GM12878 (cell line): ENCODE measurements at regions not wholly inside any gene's neighbourhood (a gene's known extent, or its start where the extent isn't known, plus 50 kb on each side); places are given as distances from the start of the nearest gene placed in this dataset.

Source experiments
- CEBPB ChIP-seq, 2 experiments: fragments of 150-350 bp in 1 of 2; IDR thresholded peaks; 2 replicates each; pipeline ENCODE4 v1.6.1; 2012 to 2014; ENCODE audit warnings: low read depth in 2 of 2, low read length in 2 of 2, borderline replicate concordance in 1 of 2, inconsistent platforms in 1 of 2
- EZH2 ChIP-seq: IDR thresholded peaks from 2 replicates; pipeline ENCODE4 v1.6.1; 2012; ENCODE audit warnings: low read depth, mild to moderate bottlenecking, control low read depth, inconsistent platforms, low read length, borderline replicate concordance; ENCODE audit not compliant: control insufficient read depth
- FOXK2 ChIP-seq: fragments of 450-650 bp; IDR thresholded peaks from 2 replicates; pipeline ENCODE4 v1.6.1; 2017; ENCODE audit warnings: mild to moderate bottlenecking, moderate library complexity
- POU2F2 ChIP-seq: IDR thresholded peaks from 3 replicates; pipeline ENCODE4 v1.6.1; 2011; ENCODE audit warnings: low read depth, mild to moderate bottlenecking, low read length, borderline replicate concordance
- RFX5 ChIP-seq: IDR thresholded peaks from 2 replicates; pipeline ENCODE4 v1.6.1; 2011; ENCODE audit warnings: low read depth, low read length, improper control_type of control experiment
- SKIL ChIP-seq: fragments of 450-650 bp; IDR thresholded peaks from 2 replicates; pipeline ENCODE4 v1.6.1; 2017; ENCODE audit warnings: mild to moderate bottlenecking, low read depth, inconsistent platforms; ENCODE audit not compliant: poor library complexity, severe bottlenecking
- SRF ChIP-seq, 2 experiments: IDR thresholded peaks; 2 replicates each; pipeline ENCODE4 v1.6.1; 2011; ENCODE audit warnings: low read depth in 2 of 2, low read length in 2 of 2, mild to moderate bottlenecking in 1 of 2, moderate library complexity in 1 of 2
- TAF1 ChIP-seq: IDR thresholded peaks from 2 replicates; pipeline ENCODE4 v1.6.1; 2011; ENCODE audit warnings: mild to moderate bottlenecking, low read depth, low read length, borderline replicate concordance
- USF2 ChIP-seq: IDR thresholded peaks from 2 replicates; pipeline ENCODE4 v1.6.1; 2011; ENCODE audit warnings: low read depth, low read length, improper control_type of control experiment, borderline replicate concordance
- TF ChIP-seq, protein P1 (sequence below), 3 experiments: IDR thresholded peaks in 2 of 3; conservative IDR thresholded peaks in 1 of 3; 2 replicates each; pipeline ENCODE4 v1.5.1; 2011; ENCODE audit warnings: low read depth in 3 of 3, low read length in 3 of 3, mild to moderate bottlenecking in 3 of 3, control low read depth in 2 of 3, moderate library complexity in 2 of 3, inconsistent platforms in 1 of 3, mixed read lengths in 1 of 3; ENCODE audit not compliant: control insufficient read depth in 2 of 3, insufficient read depth in 1 of 3; ENCODE audit errors: extremely low read depth in 1 of 3
- TF ChIP-seq, protein P2 (sequence below): IDR thresholded peaks from 2 replicates; pipeline ENCODE4 v1.6.1; 2012; ENCODE audit warnings: low read depth, low read length, improper control_type of control experiment
- TF ChIP-seq, protein P3 (sequence below): IDR thresholded peaks from 2 replicates; pipeline ENCODE4 v1.6.1; 2012; ENCODE audit warnings: low read depth, low read length, improper control_type of control experiment

DNA sequence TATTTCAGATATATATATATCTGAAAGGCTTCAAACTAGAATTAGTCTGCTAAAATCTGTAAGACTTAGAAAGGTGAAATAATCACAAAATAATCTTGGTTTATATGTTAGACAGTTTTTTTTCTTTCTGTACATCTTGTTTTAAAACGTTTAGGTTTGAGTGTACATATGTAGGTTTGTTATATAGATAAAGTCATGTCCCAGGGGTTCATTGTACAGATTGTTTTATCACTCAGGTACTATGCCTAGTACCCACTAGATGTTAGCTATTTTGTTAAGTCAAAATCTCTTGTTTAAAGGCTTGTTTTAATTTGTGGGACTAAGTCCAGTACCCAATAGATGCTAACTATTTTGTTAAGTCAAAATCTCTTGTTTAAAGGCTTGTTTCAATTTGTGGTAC, 1339.0 kb upstream of the CITED2 start:
- TF ChIP-seq CEBPB (IDR thresholded peaks at IDR 0.05; ENCODE audit: borderline replicate concordance in 1 of 2, low read depth in 2 of 2, low read length in 2 of 2) (no peak), POU2F2 (no peak), SKIL (no peak), TAF1 (no peak), EZH2 (no peak), RFX5 (no peak), USF2 (no peak), SRF (IDR thresholded peaks at IDR 0.05; ENCODE audit: low read depth in 2 of 2, low read length in 2 of 2) (no peak), FOXK2 (no peak)
- TF ChIP-seq, protein P1, sequence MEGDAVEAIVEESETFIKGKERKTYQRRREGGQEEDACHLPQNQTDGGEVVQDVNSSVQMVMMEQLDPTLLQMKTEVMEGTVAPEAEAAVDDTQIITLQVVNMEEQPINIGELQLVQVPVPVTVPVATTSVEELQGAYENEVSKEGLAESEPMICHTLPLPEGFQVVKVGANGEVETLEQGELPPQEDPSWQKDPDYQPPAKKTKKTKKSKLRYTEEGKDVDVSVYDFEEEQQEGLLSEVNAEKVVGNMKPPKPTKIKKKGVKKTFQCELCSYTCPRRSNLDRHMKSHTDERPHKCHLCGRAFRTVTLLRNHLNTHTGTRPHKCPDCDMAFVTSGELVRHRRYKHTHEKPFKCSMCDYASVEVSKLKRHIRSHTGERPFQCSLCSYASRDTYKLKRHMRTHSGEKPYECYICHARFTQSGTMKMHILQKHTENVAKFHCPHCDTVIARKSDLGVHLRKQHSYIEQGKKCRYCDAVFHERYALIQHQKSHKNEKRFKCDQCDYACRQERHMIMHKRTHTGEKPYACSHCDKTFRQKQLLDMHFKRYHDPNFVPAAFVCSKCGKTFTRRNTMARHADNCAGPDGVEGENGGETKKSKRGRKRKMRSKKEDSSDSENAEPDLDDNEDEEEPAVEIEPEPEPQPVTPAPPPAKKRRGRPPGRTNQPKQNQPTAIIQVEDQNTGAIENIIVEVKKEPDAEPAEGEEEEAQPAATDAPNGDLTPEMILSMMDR (IDR thresholded peaks at IDR 0.05 in 2 of 3, conservative IDR thresholded peaks at IDR 0.05 in 1 of 3; ENCODE audit: control insufficient read depth in 2 of 3, extremely low read depth in 1 of 3, insufficient read depth in 1 of 3, low read depth in 3 of 3, low read length in 3 of 3), result no peak
- TF ChIP-seq, protein P2, sequence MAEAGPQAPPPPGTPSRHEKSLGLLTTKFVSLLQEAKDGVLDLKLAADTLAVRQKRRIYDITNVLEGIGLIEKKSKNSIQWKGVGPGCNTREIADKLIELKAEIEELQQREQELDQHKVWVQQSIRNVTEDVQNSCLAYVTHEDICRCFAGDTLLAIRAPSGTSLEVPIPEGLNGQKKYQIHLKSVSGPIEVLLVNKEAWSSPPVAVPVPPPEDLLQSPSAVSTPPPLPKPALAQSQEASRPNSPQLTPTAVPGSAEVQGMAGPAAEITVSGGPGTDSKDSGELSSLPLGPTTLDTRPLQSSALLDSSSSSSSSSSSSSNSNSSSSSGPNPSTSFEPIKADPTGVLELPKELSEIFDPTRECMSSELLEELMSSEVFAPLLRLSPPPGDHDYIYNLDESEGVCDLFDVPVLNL, result no peak
- TF ChIP-seq, protein P3, sequence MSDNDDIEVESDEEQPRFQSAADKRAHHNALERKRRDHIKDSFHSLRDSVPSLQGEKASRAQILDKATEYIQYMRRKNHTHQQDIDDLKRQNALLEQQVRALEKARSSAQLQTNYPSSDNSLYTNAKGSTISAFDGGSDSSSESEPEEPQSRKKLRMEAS, result no peak
